ENCODE measurements at regions not wholly inside any gene's neighbourhood (a gene's known extent, or its start where the extent isn't known, plus 50 kb on each side); places are given as distances from the start of the nearest gene placed in this dataset.

DNA sequence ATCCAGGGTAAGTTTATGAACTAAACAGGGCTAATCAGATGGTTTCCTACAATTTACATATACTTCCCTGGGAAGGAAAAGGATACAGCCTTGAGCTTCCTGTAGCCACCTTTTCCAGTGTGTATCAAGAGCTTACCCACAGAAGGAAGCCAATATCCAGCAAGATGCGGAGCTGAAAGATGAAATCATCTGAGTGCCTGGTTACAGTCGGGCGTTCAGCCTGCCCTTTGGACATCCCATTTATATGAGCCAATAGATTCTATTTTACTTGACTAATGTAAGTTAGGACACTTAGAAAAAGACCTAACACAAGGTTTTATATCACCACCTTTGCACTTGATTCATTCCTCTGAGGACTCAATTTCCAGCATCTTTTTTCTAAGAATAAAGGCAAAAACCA is 108.2 kb downstream of the UCHL5 start:
- H3K4me3 ChIP-seq (ENCODE audit: low read length, poor library complexity, severe bottlenecking) = no peak overlapping the region
- H3K9me3 ChIP-seq (ENCODE audit: insufficient read depth, low read depth, low read length) = no peaks in the 10 kb centered on the region
- H3K36me3 ChIP-seq (ENCODE audit: insufficient read depth, low read length) = no peaks in the 10 kb centered on the region
- H3K9me2 ChIP-seq (replicated peaks; ENCODE audit: low read depth, low read length) = no peaks in the 10 kb centered on the region
- H3K4me2 ChIP-seq (ENCODE audit: low read depth, low read length, poor library complexity, severe bottlenecking) = no peak overlapping the region
- H3K79me2 ChIP-seq (ENCODE audit: insufficient read depth, low read length) = no peaks in the 10 kb centered on the region
- no peaks in the 10 kb centered on the region for H3K27me3 ChIP-seq (ENCODE audit: insufficient read depth, low read length, poor library complexity, severe bottlenecking)
- H2AFZ ChIP-seq (ENCODE audit: low read length) = no peak overlapping the region
- no peaks in the 10 kb centered on the region for H3K4me1 ChIP-seq (ENCODE audit: insufficient read depth, low read length, poor library complexity, severe bottlenecking)
- no peak for TF ChIP-seq CTCF (conservative IDR thresholded peaks at IDR 0.05; ENCODE audit: low read length)
- no peak for TF ChIP-seq EZH2phosphoT487 (IDR thresholded peaks at IDR 0.05; ENCODE audit: borderline replicate concordance)
- H3F3A ChIP-seq (ENCODE audit: low read depth) = no peaks in the 10 kb centered on the region
- no peaks in the 10 kb centered on the region for H4K20me1 ChIP-seq (ENCODE audit: insufficient read depth, low read length, poor library complexity, severe bottlenecking)
- no peak overlapping the region for H3K9ac ChIP-seq (ENCODE audit: low read depth, low read length, poor library complexity, severe bottlenecking)

GRCh38 chr1:192951691-192952460 is 107.3 kb downstream of the UCHL5 start:
- Histone ChIP-seq H3K9me3 (ENCODE audit: insufficient read depth, low read depth, low read length) (no peaks in the 10 kb centered on the region), H3K36me3 (ENCODE audit: insufficient read depth, low read length) (no peaks in the 10 kb centered on the region), H3K4me3 (ENCODE audit: low read length, poor library complexity, severe bottlenecking) (no peak overlapping the region), H4K20me1 (ENCODE audit: insufficient read depth, low read length, poor library complexity, severe bottlenecking) (no peaks in the 10 kb centered on the region), H3K79me2 (ENCODE audit: insufficient read depth, low read length) (no peaks in the 10 kb centered on the region), H3K4me2 (ENCODE audit: low read depth, low read length, poor library complexity, severe bottlenecking) (no peak overlapping the region), H3F3A (ENCODE audit: low read depth) (no peaks in the 10 kb centered on the region), H3K4me1 (ENCODE audit: insufficient read depth, low read length, poor library complexity, severe bottlenecking) (no peaks in the 10 kb centered on the region), H3K9ac (ENCODE audit: low read depth, low read length, poor library complexity, severe bottlenecking) (no peak overlapping the region), H2AFZ (ENCODE audit: low read length) (no peak overlapping the region), H3K9me2 (replicated peaks; ENCODE audit: low read depth, low read length) (no peaks in the 10 kb centered on the region), H3K27me3 (ENCODE audit: insufficient read depth, low read length, poor library complexity, severe bottlenecking) (no peaks in the 10 kb centered on the region)
- TF ChIP-seq EZH2phosphoT487 (IDR thresholded peaks at IDR 0.05; ENCODE audit: borderline replicate concordance) = no peak
- TF ChIP-seq CTCF (conservative IDR thresholded peaks at IDR 0.05; ENCODE audit: low read length) = no peak

- Histone ChIP-seq H2AFZ (ENCODE audit: low read length) (no peak overlapping the region), H3K9ac (ENCODE audit: low read depth, low read length, poor library complexity, severe bottlenecking) (no peak overlapping the region), H4K20me1 (ENCODE audit: insufficient read depth, low read length, poor library complexity, severe bottlenecking) (no peaks in the 10 kb centered on the region), H3K9me3 (ENCODE audit: insufficient read depth, low read depth, low read length) (no peaks in the 10 kb centered on the region), H3F3A (ENCODE audit: low read depth) (no peaks in the 10 kb centered on the region), H3K4me2 (ENCODE audit: low read depth, low read length, poor library complexity, severe bottlenecking) (no peak overlapping the region), H3K27me3 (ENCODE audit: insufficient read depth, low read length, poor library complexity, severe bottlenecking) (no peaks in the 10 kb centered on the region), H3K4me3 (ENCODE audit: low read length, poor library complexity, severe bottlenecking) (no peak overlapping the region), H3K36me3 (ENCODE audit: insufficient read depth, low read length) (no peaks in the 10 kb centered on the region), H3K9me2 (replicated peaks; ENCODE audit: low read depth, low read length) (no peaks in the 10 kb centered on the region), H3K4me1 (ENCODE audit: insufficient read depth, low read length, poor library complexity, severe bottlenecking) (no peaks in the 10 kb centered on the region), H3K79me2 (ENCODE audit: insufficient read depth, low read length) (no peaks in the 10 kb centered on the region)
- no peak for TF ChIP-seq CTCF (conservative IDR thresholded peaks at IDR 0.05; ENCODE audit: low read length)
- TF ChIP-seq EZH2phosphoT487 (IDR thresholded peaks at IDR 0.05; ENCODE audit: borderline replicate concordance) = no peak
These were observed 106.5 kb downstream of the UCHL5 start for GRCh38 chr1:192952646-192953045.

Measured in Loucy (cell line).